GM21786 (cell line): ENCODE measurements at regions not wholly inside any gene's neighbourhood (a gene's known extent, or its start where the extent isn't known, plus 50 kb on each side); places are given as distances from the start of the nearest gene placed in this dataset.
"Not testable (repeated sequence)": the region's sequence is repeated elsewhere in the genome, so short reads cannot be mapped to it uniquely, and the experiment has no call there.

ENCODE experiments used
- ATAC-seq: cut with Tn5 transposase; IDR thresholded peaks from one replicate; pipeline ENCODE4 v1.9.1; 2021; ENCODE audit not compliant: unreplicated experiment

GRCh38 chr10:131363416-131363815 lies 51.9 kb upstream of the TCERG1L start:
- no peak for ATAC-seq

- no peak for ATAC-seq
These were observed 60.0 kb upstream of the TCERG1L start for GRCh38 chr10:131371571-131371970.

GRCh38 chr10:131381576-131381975 lies 70.1 kb upstream of the TCERG1L start:
- ATAC-seq: no peak

GRCh38 chr10:131385161-131385872 lies 73.8 kb upstream of the TCERG1L start:
- ATAC-seq: not testable (repeated sequence)

GRCh38 chr10:131387018-131387529 lies 75.6 kb upstream of the TCERG1L start:
- no peak for ATAC-seq

GRCh38 chr10:131391936-131392335 lies 80.4 kb upstream of the TCERG1L start:
- no peak for ATAC-seq

GRCh38 chr10:131396121-131397050 lies 84.9 kb upstream of the TCERG1L start:
- ATAC-seq: no peak

- no peak for ATAC-seq
These were observed 86.6 kb upstream of the TCERG1L start for GRCh38 chr10:131398166-131398565.

- ATAC-seq: no peak
These were observed 88.5 kb upstream of the TCERG1L start for GRCh38 chr10:131399981-131400380.

- no peak for ATAC-seq
These were observed 89.0 kb upstream of the TCERG1L start for GRCh38 chr10:131400513-131400912.

- no peak for ATAC-seq
These were observed 91.5 kb upstream of the TCERG1L start for GRCh38 chr10:131402771-131403650.

- no peak for ATAC-seq
These were observed 92.4 kb upstream of the TCERG1L start for GRCh38 chr10:131403936-131404335.

GRCh38 chr10:131404886-131405285 lies 93.4 kb upstream of the TCERG1L start:
- ATAC-seq: no peak

GRCh38 chr10:131406676-131407392 lies 95.3 kb upstream of the TCERG1L start:
- ATAC-seq: no peak

GRCh38 chr10:131418681-131419080 lies 107.2 kb upstream of the TCERG1L start:
- no peak for ATAC-seq

- ATAC-seq: no peak
These were observed 108.3 kb upstream of the TCERG1L start for GRCh38 chr10:131419797-131420196.

GRCh38 chr10:131420867-131421266 lies 109.3 kb upstream of the TCERG1L start:
- ATAC-seq: no peak

- no peak for ATAC-seq
These were observed 109.9 kb upstream of the TCERG1L start for GRCh38 chr10:131421381-131421780.

GRCh38 chr10:131422731-131423130 lies 111.2 kb upstream of the TCERG1L start:
- no peak for ATAC-seq

GRCh38 chr10:131424053-131424452 lies 112.5 kb upstream of the TCERG1L start:
- ATAC-seq: no peak
